Spleen (tissue), 11 donors: ENCODE measurements at regions not wholly inside any gene's neighbourhood (a gene's known extent, or its start where the extent isn't known, plus 50 kb on each side); places are given as distances from the start of the nearest gene placed in this dataset.

Experiments
- DNase-seq: peaks from one replicate; pipeline ENCODE4 v3.0.0-alpha.2; 2020
- H3K27ac ChIP-seq, 8 donors: fragments of 200-600 bp; sonication (generic) in 7 of 8; 1 replicate in 4 of 8; 2 replicates in 4 of 8; pipeline versions ENCODE4 v1.5.0 to v1.8.0; 2016 to 2021; ENCODE audit warnings: inconsistent platforms in 4 of 8, mild to moderate bottlenecking in 4 of 8, moderate library complexity in 1 of 8
- H3K27me3 ChIP-seq, 7 donors: fragments of 200-600 bp; sonication (generic) in 6 of 7; replicated peaks in 1 of 7; 1 replicate in 4 of 7; 2 replicates in 3 of 7; pipeline versions ENCODE4 v1.5.0 to v1.8.0; 2016 to 2021; ENCODE audit warnings: inconsistent platforms in 3 of 7, mild to moderate bottlenecking in 1 of 7
- H3K36me3 ChIP-seq, 6 donors: fragments of 200-600 bp; sonication (generic) in 5 of 6; 1 replicate in 4 of 6; 2 replicates in 2 of 6; pipeline versions ENCODE4 v1.5.0 to v1.8.0; 2016 to 2021; ENCODE audit warnings: inconsistent platforms in 2 of 6
- H3K4me1 ChIP-seq, 6 donors: fragments of 200-600 bp; sonication (generic) in 5 of 6; 1 replicate in 3 of 6; 2 replicates in 3 of 6; pipeline versions ENCODE4 v1.5.0 to v1.8.0; 2016 to 2021; ENCODE audit warnings: inconsistent platforms in 3 of 6
- H3K4me3 ChIP-seq, 8 donors: fragments of 200-600 bp; sonication (generic) in 7 of 8; 1 replicate in 4 of 8; 2 replicates in 4 of 8; pipeline versions ENCODE4 v1.5.0 to v1.8.0; 2016 to 2021; ENCODE audit warnings: inconsistent platforms in 4 of 8, mild to moderate bottlenecking in 4 of 8, moderate library complexity in 2 of 8
- H3K9me3 ChIP-seq, 8 donors: fragments of 200-600 bp; sonication (generic) in 7 of 8; 1 replicate in 4 of 8; 2 replicates in 4 of 8; pipeline versions ENCODE4 v1.5.0 to v1.8.0; 2016 to 2021; ENCODE audit warnings: inconsistent platforms in 4 of 8
- CTCF ChIP-seq, 11 experiments: fragments of 200-600 bp in 7 of 11; fragments of 450-650 bp in 4 of 11; sonication (generic) in 4 of 11; IDR thresholded peaks in 8 of 11; conservative IDR thresholded peaks in 3 of 11; 1 replicate in 7 of 11; 2 replicates in 4 of 11; pipeline versions ENCODE4 v1.4.0 to v1.8.0; 2016 to 2021; ENCODE audit warnings: antibody characterized with exemption in 11 of 11, inconsistent platforms in 4 of 11, mild to moderate bottlenecking in 1 of 11
- POLR2A ChIP-seq, 3 donors: fragments of 450-650 bp; IDR thresholded peaks; one replicate each; pipeline ENCODE4 v1.5.1; 2017; ENCODE audit warnings: antibody characterized with exemption in 3 of 3, mild to moderate bottlenecking in 1 of 3
- POLR2AphosphoS5 ChIP-seq, 3 donors: sonication (generic); formaldehyde crosslinking; IDR thresholded peaks; one replicate each; pipeline ENCODE4 v1.5.1; 2017; ENCODE audit warnings: antibody characterized with exemption in 3 of 3
- WGBS, 5 donors: extraction: QIAGEN DNeasy Blood & Tissue Kit in 3 of 5; methylation state at CpG; one replicate each; pipeline versions ENCODE4 v1.1.5 to v1.1.7; 2013 to 2018; 5-methylcytosine and 5-hydroxymethylcytosine counted together
- intact Hi-C: fragments of 100-400 bp; cut with DNase I; formaldehyde crosslinking; loops from one replicate; pipeline ENCODE4 v1.15.0; 2023; ENCODE audit warnings: low total_unique reads
- donor health status: healthy with polysubstance abuse.
- donor health status: DM: no; HTN: no; CAD: no; lungs with moderate emphysema.
- donor health status: DM: no; HTN: no; CAD: no.
- donor health status: Bipolar disorder and iron deficiency.
- donor health status: healthy.
- donor health status: DM: no; HTN: no; CAD: no.
- donor health status: DM: yes; HTN: yes; CAD: no.

DNA sequence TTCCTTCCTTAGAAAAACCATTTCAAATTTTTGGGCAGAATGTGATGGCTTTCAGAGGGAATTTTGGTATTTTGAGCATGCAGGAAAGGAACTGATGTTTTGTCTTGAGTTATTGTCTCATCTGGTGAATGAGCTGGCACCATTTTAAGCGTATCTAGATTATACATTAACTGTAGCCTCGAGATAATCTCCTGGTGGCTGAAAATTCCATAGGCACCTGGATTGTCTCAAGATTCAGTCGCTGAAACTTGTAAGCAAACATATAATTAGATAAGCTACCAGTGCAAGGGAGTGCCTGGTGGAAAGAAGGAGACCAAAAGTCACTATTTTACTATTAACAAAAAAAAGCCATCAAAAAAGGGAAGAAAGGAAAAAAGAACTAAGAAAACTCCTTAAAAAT is 687.8 kb upstream of the DDX18 start:
- intact Hi-C loops: no loop called here
- no peak overlapping the region for H3K4me3 ChIP-seq
- 43 to 68% (median 54%) methylated on average over 3 of the region's 3 CpGs for WGBS, 5 donors
- no peaks in the 10 kb centered on the region for H3K27me3 ChIP-seq
- no peak overlapping the region for H3K27ac ChIP-seq
- H3K9me3 ChIP-seq: peaks cover 0 to 22% (median 5%) of the 10 kb centered on the region in 8 donors
- DNase-seq: no peak
- no peaks in the 10 kb centered on the region for H3K4me1 ChIP-seq
- TF ChIP-seq CTCF (IDR thresholded peaks at IDR 0.05 in 8 of 11, conservative IDR thresholded peaks at IDR 0.05 in 3 of 11) (no peak), POLR2AphosphoS5 (IDR thresholded peaks at IDR 0.05) (no peak), POLR2A (IDR thresholded peaks at IDR 0.05) (no peak)
- no peaks in the 10 kb centered on the region for H3K36me3 ChIP-seq

DNA sequence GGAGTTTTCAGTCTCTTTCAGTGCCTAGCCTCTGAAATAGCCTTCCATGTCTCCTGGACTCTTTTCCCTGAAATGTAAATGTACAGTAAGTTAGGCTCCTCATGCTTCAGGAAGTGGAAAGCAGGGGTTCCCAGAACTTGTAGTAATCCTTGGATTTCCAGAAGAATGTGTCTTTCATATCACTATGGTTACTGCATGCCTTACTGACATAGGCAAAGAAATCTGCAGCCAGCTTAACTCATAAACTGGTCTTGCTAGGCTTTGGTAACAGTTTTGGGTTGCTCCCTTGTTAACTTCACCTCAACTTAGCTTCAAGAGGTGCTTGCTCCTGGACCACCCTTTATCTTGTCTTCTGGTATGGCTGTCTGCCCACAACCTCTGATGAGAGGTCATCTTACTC is 686.8 kb upstream of the DDX18 start:
- no peaks in the 10 kb centered on the region for H3K36me3 ChIP-seq
- intact Hi-C loops: no loop called here
- H3K4me1 ChIP-seq: no peaks in the 10 kb centered on the region
- H3K4me3 ChIP-seq: no peak overlapping the region
- H3K9me3 ChIP-seq: peaks cover 0 to 32% (median 7%) of the 10 kb centered on the region in 8 donors
- no peak for DNase-seq
- H3K27ac ChIP-seq: no peak overlapping the region
- TF ChIP-seq POLR2AphosphoS5 (IDR thresholded peaks at IDR 0.05): no peak
- no peak for TF ChIP-seq POLR2A (IDR thresholded peaks at IDR 0.05)
- TF ChIP-seq CTCF (IDR thresholded peaks at IDR 0.05 in 8 of 11, conservative IDR thresholded peaks at IDR 0.05 in 3 of 11): no peak
- no peaks in the 10 kb centered on the region for H3K27me3 ChIP-seq

GRCh38 chr2:117128461-117128860 is 686.0 kb upstream of the DDX18 start:
- Histone ChIP-seq H3K4me3 (no peak overlapping the region), H3K9me3 (peaks cover 0 to 39% (median 11%) of the 10 kb centered on the region in 8 donors), H3K27me3 (no peaks in the 10 kb centered on the region), H3K4me1 (no peaks in the 10 kb centered on the region), H3K36me3 (no peaks in the 10 kb centered on the region), H3K27ac (no peak overlapping the region)
- DNase-seq: no peak
- no peak for TF ChIP-seq POLR2A (IDR thresholded peaks at IDR 0.05)
- TF ChIP-seq POLR2AphosphoS5 (IDR thresholded peaks at IDR 0.05): no peak
- no peak for TF ChIP-seq CTCF (IDR thresholded peaks at IDR 0.05 in 8 of 11, conservative IDR thresholded peaks at IDR 0.05 in 3 of 11)
- WGBS, 5 donors: 7 to 17% (median 8%) methylated on average over 1 of the region's 1 CpG
- intact Hi-C loops: no loop called here

GRCh38 chr2:117137371-117137770 is 677.1 kb upstream of the DDX18 start:
- intact Hi-C loops: no loop called here
- Histone ChIP-seq H3K36me3 (no peaks in the 10 kb centered on the region), H3K4me3 (no peak overlapping the region), H3K9me3 (peaks cover 0 to 30% (median 14%) of the 10 kb centered on the region in 8 donors), H3K27ac (no peak overlapping the region), H3K4me1 (no peaks in the 10 kb centered on the region), H3K27me3 (no peaks in the 10 kb centered on the region)
- no peak for TF ChIP-seq POLR2AphosphoS5 (IDR thresholded peaks at IDR 0.05)
- TF ChIP-seq CTCF (IDR thresholded peaks at IDR 0.05 in 8 of 11, conservative IDR thresholded peaks at IDR 0.05 in 3 of 11): no peak
- TF ChIP-seq POLR2A (IDR thresholded peaks at IDR 0.05): no peak
- DNase-seq: no peak
- 58 to 95% (median 69%) methylated on average over 1 to 2 of the region's 2 CpGs for WGBS, 5 donors
